OCI-LY1 (cell line): ENCODE measurements at regions not wholly inside any gene's neighbourhood (a gene's known extent, or its start where the extent isn't known, plus 50 kb on each side); places are given as distances from the start of the nearest gene placed in this dataset.

Experiments used
- H2AFZ ChIP-seq: fragments of 200-600 bp; sonication (generic), shearing (Covaris generic); 2 replicates; pipeline ENCODE4 v1.6.0; 2014; ENCODE audit warnings: antibody characterized with exemption, mild to moderate bottlenecking, low read length
- H3F3A ChIP-seq: fragments of 200-600 bp; sonication (generic), shearing (Covaris generic); 2 replicates; pipeline ENCODE4 v1.6.0; 2014; ENCODE audit warnings: mild to moderate bottlenecking, antibody characterized with exemption, low read length, moderate library complexity; ENCODE audit not compliant: insufficient read depth
- H3K27ac ChIP-seq: fragments of 200-600 bp; sonication (generic); 2 replicates; pipeline ENCODE4 v1.5.1; 2014; ENCODE audit warnings: low read length, mixed run types, mild to moderate bottlenecking, low read depth; ENCODE audit not compliant: poor library complexity, severe bottlenecking
- H3K27me3 ChIP-seq: fragments of 200-600 bp; sonication (generic); 2 replicates; pipeline ENCODE4 v1.6.0; 2014; ENCODE audit warnings: antibody characterized with exemption, mild to moderate bottlenecking, low read length, moderate library complexity; ENCODE audit not compliant: insufficient read depth
- H3K36me3 ChIP-seq: fragments of 200-600 bp; sonication (generic); 2 replicates; pipeline ENCODE4 v1.6.1; 2014; ENCODE audit warnings: mild to moderate bottlenecking, antibody characterized with exemption, low read length, moderate library complexity, mixed read lengths; ENCODE audit not compliant: insufficient read depth
- H3K4me1 ChIP-seq: fragments of 200-600 bp; sonication (generic); 2 replicates; pipeline ENCODE4 v1.5.1; 2014; ENCODE audit warnings: mild to moderate bottlenecking, low read length, moderate library complexity; ENCODE audit not compliant: insufficient read depth, severe bottlenecking
- H3K4me2 ChIP-seq: fragments of 200-600 bp; sonication (generic), shearing (Covaris generic); 2 replicates; pipeline ENCODE4 v1.6.1; 2014; ENCODE audit warnings: low read length
- H3K4me3 ChIP-seq: fragments of 200-600 bp; sonication (generic); 2 replicates; pipeline ENCODE4 v1.5.1; 2014; ENCODE audit warnings: low read length, low read depth, mild to moderate bottlenecking, mixed read lengths; ENCODE audit not compliant: poor library complexity, severe bottlenecking
- H3K79me2 ChIP-seq: fragments of 200-600 bp; shearing (Covaris generic); 2 replicates; pipeline ENCODE4 v1.6.1; 2016; ENCODE audit warnings: mixed run types, low read length, mixed read lengths; ENCODE audit not compliant: insufficient read depth
- H3K9ac ChIP-seq: fragments of 200-600 bp; sonication (generic), shearing (Covaris generic); 2 replicates; pipeline ENCODE4 v1.6.1; 2014; ENCODE audit warnings: mild to moderate bottlenecking, low read length, mixed read lengths
- H3K9me2 ChIP-seq: fragments of 200-600 bp; sonication (generic), shearing (Covaris generic); 2 replicates; pipeline ENCODE4 v1.6.1; 2014; ENCODE audit warnings: low read depth, mild to moderate bottlenecking, low read length, mixed read lengths
- H3K9me3 ChIP-seq: fragments of 200-600 bp; shearing (Covaris generic); 2 replicates; pipeline ENCODE4 v1.6.1; 2014; ENCODE audit warnings: low read length, mixed read lengths
- H4K20me1 ChIP-seq: fragments of 200-600 bp; sonication (generic), shearing (Covaris generic); 2 replicates; pipeline ENCODE4 v1.6.0; 2016; ENCODE audit warnings: mild to moderate bottlenecking, low read length; ENCODE audit not compliant: insufficient read depth
- CTCF ChIP-seq: fragments of 200-600 bp; sonication (generic), shearing (Covaris generic); IDR thresholded peaks from 2 replicates; pipeline ENCODE4 v1.5.1; 2017; ENCODE audit warnings: mild to moderate bottlenecking, antibody characterized with exemption, low read length, moderate library complexity, mixed read lengths
- EZH2 ChIP-seq: fragments of 200-600 bp; sonication (generic), shearing (Covaris generic); IDR thresholded peaks from 2 replicates; pipeline ENCODE4 v1.8.0; 2017; ENCODE audit warnings: borderline replicate concordance, mixed run types, mild to moderate bottlenecking, antibody characterized with exemption, low read length, moderate library complexity, mixed read lengths

GRCh38 chr5:5026409-5026785 is 113.7 kb upstream of the ADAMTS16 start:
- no peak overlapping the region for H3K27ac ChIP-seq
- no peak overlapping the region for H2AFZ ChIP-seq
- no peak for TF ChIP-seq EZH2
- no peak for TF ChIP-seq CTCF
- H4K20me1 ChIP-seq: no peaks in the 10 kb centered on the region
- H3K4me2 ChIP-seq: no peak overlapping the region
- no peaks in the 10 kb centered on the region for H3F3A ChIP-seq
- H3K9me3 ChIP-seq: no peaks in the 10 kb centered on the region
- H3K79me2 ChIP-seq: no peaks in the 10 kb centered on the region
- no peaks in the 10 kb centered on the region for H3K27me3 ChIP-seq
- H3K4me3 ChIP-seq: no peak overlapping the region
- H3K9me2 ChIP-seq: no peaks in the 10 kb centered on the region
- H3K9ac ChIP-seq: no peak overlapping the region
- no peaks in the 10 kb centered on the region for H3K36me3 ChIP-seq
- H3K4me1 ChIP-seq: no peaks in the 10 kb centered on the region

- Histone ChIP-seq H3K27me3 (no peaks in the 10 kb centered on the region), H3K4me2 (no peak overlapping the region), H3F3A (no peaks in the 10 kb centered on the region), H3K27ac (no peak overlapping the region), H3K9me3 (no peaks in the 10 kb centered on the region), H4K20me1 (no peaks in the 10 kb centered on the region), H3K9ac (no peak overlapping the region), H3K4me3 (no peak overlapping the region), H2AFZ (no peak overlapping the region), H3K79me2 (no peaks in the 10 kb centered on the region), H3K4me1 (no peaks in the 10 kb centered on the region), H3K36me3 (no peaks in the 10 kb centered on the region), H3K9me2 (no peaks in the 10 kb centered on the region)
- TF ChIP-seq EZH2: no peak
- no peak for TF ChIP-seq CTCF
These were observed 108.5 kb upstream of the ADAMTS16 start for GRCh38 chr5:5031665-5032064.

DNA sequence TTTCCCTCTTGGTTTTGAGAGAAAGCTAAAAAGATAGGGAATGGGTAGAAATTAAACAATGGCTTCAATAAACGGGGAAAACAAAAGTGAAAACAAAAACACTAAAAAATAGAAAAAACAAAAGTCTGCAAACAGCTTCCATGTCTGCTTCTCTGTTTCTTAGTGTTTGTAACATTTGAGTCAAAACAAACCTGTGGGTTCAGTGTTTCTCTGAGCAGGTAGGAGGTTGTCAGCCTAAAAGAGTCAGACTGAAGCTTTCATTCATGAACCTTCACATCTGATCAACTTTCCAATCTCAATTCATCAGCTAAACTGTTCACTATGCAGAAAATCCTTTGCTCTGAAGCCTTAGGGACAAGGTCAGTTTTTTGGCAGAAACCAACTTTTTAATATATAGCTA is 102.5 kb upstream of the ADAMTS16 start:
- Histone ChIP-seq H3K36me3 (no peaks in the 10 kb centered on the region), H3K4me1 (no peaks in the 10 kb centered on the region), H3K79me2 (no peaks in the 10 kb centered on the region), H2AFZ (no peak overlapping the region), H3K9me2 (no peaks in the 10 kb centered on the region), H3K27ac (no peak overlapping the region), H3F3A (no peaks in the 10 kb centered on the region), H3K9me3 (no peaks in the 10 kb centered on the region), H3K27me3 (no peaks in the 10 kb centered on the region), H3K4me2 (no peak overlapping the region), H3K9ac (no peak overlapping the region), H4K20me1 (no peaks in the 10 kb centered on the region), H3K4me3 (no peak overlapping the region)
- TF ChIP-seq CTCF (no peak), EZH2 (no peak)
